HCT116 (cell line): ENCODE measurements at regions not wholly inside any gene's neighbourhood (a gene's known extent, or its start where the extent isn't known, plus 50 kb on each side); places are given as distances from the start of the nearest gene placed in this dataset.

Experiments used
- ATAC-seq: fragments of 200-7000 bp; cut with Tn5 transposase; 2 replicates; pipeline ENCODE4 v1.9.1; 2020; ENCODE audit warnings: mild to moderate bottlenecking, moderate library complexity
- BruUV-seq: library from RNA; stranded (reverse); fragments of 400-500 nt; replicated peaks from 2 replicates; lab custom pipeline; 2021; lab: Mats Ljungman, UMichigan
- CTCF ChIA-PET: fragments of 300-600 bp; sonication (Branson Sonifier 250); formaldehyde crosslinking; loops from one replicate; lab custom pipeline; 2021; ENCODE audit warnings: antibody characterized with exemption; lab: Charles Lee
- POLR2A ChIA-PET: fragments of 300-600, 350-600 bp; sonication (Branson Sonifier 250); formaldehyde crosslinking; loops from one replicate; lab custom pipeline; 2021; ENCODE audit warnings: antibody characterized with exemption; lab: Charles Lee
- RAD21 ChIA-PET, 2 experiments: fragments of 300-600 bp; sonication (Branson Sonifier 250); formaldehyde crosslinking; loops; one replicate each; lab custom pipeline; 2023; ENCODE audit warnings: low total read pairs in 2 of 2; ENCODE audit not compliant: uncharacterized antibody in 2 of 2, unreplicated experiment in 2 of 2, low non-redundant PET in 1 of 2; lab: Charles Lee
- DNase-seq: peaks from one replicate; pipeline ENCODE4 v3.0.0-alpha.2; 2010; ENCODE audit warnings: low read depth, low spot score
- H2AFZ ChIP-seq: fragments of 200-600 bp; shearing (Covaris generic), sonication (generic); 2 replicates; pipeline ENCODE4 v1.6.1; 2017; ENCODE audit warnings: low read depth, mixed run types, mixed read lengths, antibody characterized with exemption, low read length; ENCODE audit not compliant: poor library complexity, severe bottlenecking
- H3K27ac ChIP-seq: 2 replicates; pipeline ENCODE4 v1.5.1; 2012; ENCODE audit warnings: low read depth, low read length
- H3K27me3 ChIP-seq: fragments of 200-600 bp; sonication (generic); 2 replicates; pipeline ENCODE4 v1.6.1; 2016; ENCODE audit warnings: mixed run types, low read length, mixed read lengths; ENCODE audit not compliant: insufficient read depth
- H3K36me3 ChIP-seq, 2 experiments: fragments of 200-500 bp in 1 of 2; fragments of 200-600 bp in 1 of 2; sonication (Bioruptor generic) in 1 of 2; sonication (generic) in 1 of 2; 2 replicates each; pipeline versions ENCODE4 v1.5.1 to v1.6.1; 2014 to 2016; ENCODE audit warnings: low read length in 2 of 2, inconsistent platforms in 1 of 2, mixed read lengths in 1 of 2, mixed run types in 1 of 2; ENCODE audit not compliant: insufficient read depth in 2 of 2, control insufficient read depth in 1 of 2
- H3K4me1 ChIP-seq, 2 experiments: fragments of 200-600 bp in 1 of 2; sonication (generic) in 1 of 2; 2 replicates each; pipeline versions ENCODE4 v1.5.1 to v1.6.1; 2012 to 2017; ENCODE audit warnings: low read length in 2 of 2, inconsistent platforms in 1 of 2, mild to moderate bottlenecking in 1 of 2, mixed read lengths in 1 of 2, mixed run types in 1 of 2, moderate library complexity in 1 of 2; ENCODE audit not compliant: insufficient read depth in 2 of 2, control insufficient read depth in 1 of 2
- H3K4me2 ChIP-seq: fragments of 200-600 bp; sonication (generic); 2 replicates; pipeline ENCODE4 v1.6.1; 2017; ENCODE audit warnings: mixed run types, low read length, mixed read lengths
- H3K4me3 ChIP-seq, 2 experiments: fragments of 200-600 bp in 1 of 2; sonication (generic) in 1 of 2; replicated peaks in 1 of 2; 2 replicates each; pipeline ENCODE4 v1.5.1; 2011 to 2016; ENCODE audit warnings: low read length in 2 of 2, control low read depth in 1 of 2, low read depth in 1 of 2, mild to moderate bottlenecking in 1 of 2, mixed read lengths in 1 of 2, mixed run types in 1 of 2
- H3K79me2 ChIP-seq: fragments of 200-600 bp; sonication (generic); 2 replicates; pipeline ENCODE4 v1.6.1; 2017; ENCODE audit warnings: mild to moderate bottlenecking, mixed run types, low read length, moderate library complexity, mixed read lengths; ENCODE audit not compliant: insufficient read depth
- H3K9ac ChIP-seq: fragments of 200-600 bp; sonication (generic); 2 replicates; pipeline ENCODE4 v1.6.1; 2016; ENCODE audit warnings: low read length, mixed read lengths
- H3K9me2 ChIP-seq: fragments of 200-600 bp; sonication (generic), shearing (Covaris generic); 2 replicates; pipeline ENCODE4 v1.6.1; 2017; ENCODE audit warnings: mixed run types, mild to moderate bottlenecking, moderate library complexity; ENCODE audit not compliant: insufficient read depth
- H3K9me3 ChIP-seq, 2 experiments: fragments of 200-500 bp in 1 of 2; fragments of 200-600 bp in 1 of 2; sonication (Bioruptor generic) in 1 of 2; sonication (generic) in 1 of 2; 2 replicates each; pipeline ENCODE4 v1.6.1; 2014 to 2017; ENCODE audit warnings: low read length in 2 of 2, mixed read lengths in 2 of 2, inconsistent platforms in 1 of 2, low read depth in 1 of 2, mild to moderate bottlenecking in 1 of 2, mixed run types in 1 of 2, moderate library complexity in 1 of 2; ENCODE audit not compliant: control insufficient read depth in 1 of 2, insufficient read depth in 1 of 2
- H4K20me1 ChIP-seq: fragments of 200-600 bp; sonication (generic), shearing (Covaris generic); 2 replicates; pipeline ENCODE4 v1.6.1; 2017; ENCODE audit warnings: mixed run types, mild to moderate bottlenecking, moderate library complexity; ENCODE audit not compliant: insufficient read depth
- CBX3 ChIP-seq: IDR thresholded peaks from 2 replicates; pipeline ENCODE4 v1.6.1; 2012; ENCODE audit warnings: low read depth
- EGR1 ChIP-seq: IDR thresholded peaks from 2 replicates; pipeline ENCODE4 v1.6.1; 2012; ENCODE audit warnings: low read depth
- EZH2 ChIP-seq: fragments of 200-600 bp; sonication (generic); IDR thresholded peaks from 2 replicates; pipeline ENCODE4 v1.6.1; 2017; ENCODE audit warnings: antibody characterized with exemption, mixed run types
- JUND ChIP-seq: IDR thresholded peaks from 2 replicates; pipeline ENCODE4 v1.6.1; 2012
- POLR2A ChIP-seq: IDR thresholded peaks from 2 replicates; pipeline ENCODE4 v1.7.0; 2011; ENCODE audit warnings: borderline replicate concordance; ENCODE audit not compliant: insufficient read depth, insufficient read length; ENCODE audit errors: extremely low read depth
- POLR2AphosphoS5 ChIP-seq: IDR thresholded peaks from 2 replicates; pipeline ENCODE4 v1.6.1; 2011; ENCODE audit warnings: mild to moderate bottlenecking, low read depth, low read length, moderate library complexity
- SIN3A ChIP-seq: IDR thresholded peaks from 2 replicates; pipeline ENCODE4 v1.6.1; 2012; ENCODE audit warnings: low read depth
- SRF ChIP-seq: IDR thresholded peaks from 2 replicates; pipeline ENCODE4 v1.6.1; 2012; ENCODE audit warnings: low read depth
- TCF7L2 ChIP-seq: IDR thresholded peaks from 2 replicates; pipeline ENCODE4 v1.7.0; 2011; ENCODE audit warnings: borderline replicate concordance, inconsistent platforms; ENCODE audit not compliant: insufficient read depth, insufficient read length; ENCODE audit errors: extremely low read depth
- ZFX ChIP-seq: fragments of 450-650 bp; IDR thresholded peaks from 2 replicates; pipeline ENCODE4 v1.6.1; 2017
- ZNF274 ChIP-seq: fragments of 200-500 bp; sonication (Bioruptor generic); IDR thresholded peaks from 2 replicates; pipeline ENCODE4 v1.6.1; 2014; ENCODE audit warnings: mild to moderate bottlenecking, low read depth, low read length, inconsistent platforms
- intact Hi-C: fragments of 100-400 bp; cut with micrococcal nuclease; formaldehyde crosslinking; loops from 2 replicates; pipeline ENCODE4 v1.10.0; 2022
- TF ChIP-seq, protein P1 (sequence below): IDR thresholded peaks from 2 replicates; pipeline ENCODE4 v1.6.1; 2011; ENCODE audit warnings: mild to moderate bottlenecking, low read length, moderate library complexity; ENCODE audit not compliant: insufficient replicate concordance; ENCODE audit errors: extremely low read depth
- TF ChIP-seq, protein P2 (sequence below): IDR thresholded peaks from 2 replicates; pipeline ENCODE4 v1.6.1; 2012
- TF ChIP-seq, protein P3 (sequence below), 3 experiments: fragments of 200-600 bp in 1 of 3; sonication (generic) in 1 of 3; IDR thresholded peaks in 2 of 3; conservative IDR thresholded peaks in 1 of 3; 2 replicates each; pipeline ENCODE4 v1.5.1; 2012 to 2017; ENCODE audit warnings: low read depth in 2 of 3, low read length in 2 of 3, antibody characterized with exemption in 1 of 3, borderline replicate concordance in 1 of 3, control low read depth in 1 of 3, mild to moderate bottlenecking in 1 of 3, mixed read lengths in 1 of 3, mixed run types in 1 of 3, moderate library complexity in 1 of 3; ENCODE audit not compliant: insufficient read depth in 1 of 3

DNA sequence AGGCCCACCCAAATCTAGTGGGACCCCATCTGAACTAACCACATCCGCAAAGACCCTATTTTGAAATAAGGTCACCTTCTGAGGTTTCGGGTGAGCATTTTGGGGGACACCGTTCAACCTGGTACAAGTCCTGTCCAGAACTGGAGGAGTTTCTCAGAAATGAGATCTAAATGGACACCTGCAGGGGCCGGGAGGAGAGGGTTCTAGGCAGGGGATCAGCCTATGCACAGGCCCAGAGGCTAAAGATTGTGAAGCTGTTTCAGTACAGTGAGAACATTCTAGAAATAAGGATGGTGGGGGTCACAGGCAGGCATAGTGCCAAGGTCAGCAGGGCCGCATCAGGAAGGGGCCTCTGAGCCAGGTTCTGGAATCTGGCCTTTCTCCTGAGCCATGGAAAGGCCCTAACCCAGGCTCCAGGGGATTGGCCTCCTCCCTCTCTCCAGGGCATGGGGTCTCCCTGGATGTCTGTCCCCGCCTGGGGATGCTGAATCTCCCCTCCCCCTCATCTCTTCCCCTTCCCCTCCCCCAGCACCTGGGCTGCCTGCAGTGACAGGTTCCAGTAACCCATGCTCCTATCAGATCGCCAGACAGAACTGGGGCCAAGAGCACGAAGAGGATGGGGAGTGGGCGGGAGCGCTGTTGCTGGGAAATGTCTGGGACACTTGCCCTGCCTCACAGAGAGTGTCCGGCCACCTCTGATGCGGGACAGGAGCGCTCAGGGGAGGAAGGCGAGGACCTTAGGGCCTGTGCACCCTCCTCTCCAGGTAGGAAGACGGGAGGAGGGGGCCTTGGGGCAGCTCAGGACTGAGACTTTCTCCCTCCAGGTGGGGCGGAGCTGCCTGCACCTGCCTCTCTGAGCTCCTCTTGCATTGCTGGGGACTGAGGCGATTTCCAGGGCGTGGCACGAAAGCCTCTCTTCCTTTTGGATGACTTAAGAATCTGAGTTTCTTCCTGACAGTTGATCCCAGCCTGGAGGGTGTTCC lies 321.4 kb upstream of the TNRC6C start:
- Histone ChIP-seq H3K9me3 (no peaks in the 10 kb centered on the region), H4K20me1 (no peaks in the 10 kb centered on the region), H3K79me2 (no peaks in the 10 kb centered on the region), H3K4me2 (no peak overlapping the region), H3K4me3 (no peak overlapping the region), H3K36me3 (no peaks in the 10 kb centered on the region), H3K4me1 (no peaks in the 10 kb centered on the region), H3K27ac (no peak overlapping the region), H3K27me3 (peaks cover 42% of the 10 kb centered on the region; the same call in 1 of the 2 replicates), H3K9ac (no peak overlapping the region), H3K9me2 (no peaks in the 10 kb centered on the region), H2AFZ (no peak overlapping the region)
- ATAC-seq (no peak), DNase-seq (no peak)
- intact Hi-C loops, result no loop called here
- ChIA-PET POLR2A (no interaction called here), RAD21 (no interaction called here), CTCF (no interaction called here)
- BruUV-seq, result no TSS peak
- TF ChIP-seq TCF7L2, result no peak
- no peak for TF ChIP-seq EGR1
- no peak for TF ChIP-seq SRF

DNA sequence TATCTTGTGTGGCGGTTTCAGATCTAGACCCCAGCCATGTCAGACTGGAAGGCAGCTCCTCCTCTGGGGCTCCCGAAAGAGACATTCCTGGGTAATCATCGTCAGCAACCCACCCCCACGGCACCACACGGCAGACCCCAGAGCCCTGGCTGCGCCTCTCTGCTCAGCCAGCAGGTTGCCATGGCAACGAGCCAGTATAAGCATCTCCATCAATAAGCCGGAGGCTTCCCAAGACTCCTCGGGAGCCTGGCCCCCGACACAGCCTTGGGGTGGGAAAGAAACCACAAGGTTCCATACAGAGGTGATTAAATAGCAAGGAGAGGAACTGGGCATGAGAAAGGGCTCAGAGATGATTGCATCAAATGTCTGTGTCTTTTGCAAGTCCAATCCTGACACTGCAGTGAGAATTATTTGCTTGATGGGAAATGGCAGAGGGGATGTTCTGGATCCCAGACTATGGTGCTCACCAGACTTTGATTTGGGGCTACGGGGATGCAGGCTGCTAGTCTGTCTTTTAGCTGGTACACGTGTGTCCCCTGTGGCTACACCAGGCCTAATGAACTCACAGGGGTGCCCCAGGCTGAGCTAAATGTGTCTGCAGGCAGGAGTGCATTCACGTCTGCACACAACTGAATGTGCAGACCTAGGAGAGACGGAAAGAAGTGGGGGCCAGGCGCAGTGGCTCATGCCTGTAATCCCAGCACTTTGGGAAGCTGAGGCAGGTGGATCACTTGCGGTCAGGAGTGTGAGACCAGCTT lies 320.5 kb upstream of the TNRC6C start:
- RAD21 ChIA-PET, result no interaction called here
- Histone ChIP-seq H3K36me3 (no peaks in the 10 kb centered on the region), H3K4me1 (no peaks in the 10 kb centered on the region), H3K4me2 (no peak overlapping the region), H3K9ac (no peak overlapping the region), H4K20me1 (no peaks in the 10 kb centered on the region), H3K9me2 (no peaks in the 10 kb centered on the region), H3K27me3 (peaks cover 45% of the 10 kb centered on the region; the same call in 1 of the 2 replicates), H3K27ac (no peak overlapping the region), H3K79me2 (no peaks in the 10 kb centered on the region), H2AFZ (no peak overlapping the region), H3K9me3 (no peaks in the 10 kb centered on the region), H3K4me3 (no peak overlapping the region)
- TF ChIP-seq POLR2AphosphoS5 (no peak), CBX3 (no peak), ZFX (no peak), SRF (no peak), ZNF274 (no peak), EGR1 (no peak), POLR2A (no peak), TCF7L2 (no peak), JUND (no peak), EZH2 (no peak), SIN3A (no peak)
- TF ChIP-seq, protein P1, sequence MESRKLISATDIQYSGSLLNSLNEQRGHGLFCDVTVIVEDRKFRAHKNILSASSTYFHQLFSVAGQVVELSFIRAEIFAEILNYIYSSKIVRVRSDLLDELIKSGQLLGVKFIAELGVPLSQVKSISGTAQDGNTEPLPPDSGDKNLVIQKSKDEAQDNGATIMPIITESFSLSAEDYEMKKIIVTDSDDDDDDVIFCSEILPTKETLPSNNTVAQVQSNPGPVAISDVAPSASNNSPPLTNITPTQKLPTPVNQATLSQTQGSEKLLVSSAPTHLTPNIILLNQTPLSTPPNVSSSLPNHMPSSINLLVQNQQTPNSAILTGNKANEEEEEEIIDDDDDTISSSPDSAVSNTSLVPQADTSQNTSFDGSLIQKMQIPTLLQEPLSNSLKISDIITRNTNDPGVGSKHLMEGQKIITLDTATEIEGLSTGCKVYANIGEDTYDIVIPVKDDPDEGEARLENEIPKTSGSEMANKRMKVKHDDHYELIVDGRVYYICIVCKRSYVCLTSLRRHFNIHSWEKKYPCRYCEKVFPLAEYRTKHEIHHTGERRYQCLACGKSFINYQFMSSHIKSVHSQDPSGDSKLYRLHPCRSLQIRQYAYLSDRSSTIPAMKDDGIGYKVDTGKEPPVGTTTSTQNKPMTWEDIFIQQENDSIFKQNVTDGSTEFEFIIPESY, result no peak
- TF ChIP-seq, protein P2, sequence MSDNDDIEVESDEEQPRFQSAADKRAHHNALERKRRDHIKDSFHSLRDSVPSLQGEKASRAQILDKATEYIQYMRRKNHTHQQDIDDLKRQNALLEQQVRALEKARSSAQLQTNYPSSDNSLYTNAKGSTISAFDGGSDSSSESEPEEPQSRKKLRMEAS, result no peak
- TF ChIP-seq, protein P3, sequence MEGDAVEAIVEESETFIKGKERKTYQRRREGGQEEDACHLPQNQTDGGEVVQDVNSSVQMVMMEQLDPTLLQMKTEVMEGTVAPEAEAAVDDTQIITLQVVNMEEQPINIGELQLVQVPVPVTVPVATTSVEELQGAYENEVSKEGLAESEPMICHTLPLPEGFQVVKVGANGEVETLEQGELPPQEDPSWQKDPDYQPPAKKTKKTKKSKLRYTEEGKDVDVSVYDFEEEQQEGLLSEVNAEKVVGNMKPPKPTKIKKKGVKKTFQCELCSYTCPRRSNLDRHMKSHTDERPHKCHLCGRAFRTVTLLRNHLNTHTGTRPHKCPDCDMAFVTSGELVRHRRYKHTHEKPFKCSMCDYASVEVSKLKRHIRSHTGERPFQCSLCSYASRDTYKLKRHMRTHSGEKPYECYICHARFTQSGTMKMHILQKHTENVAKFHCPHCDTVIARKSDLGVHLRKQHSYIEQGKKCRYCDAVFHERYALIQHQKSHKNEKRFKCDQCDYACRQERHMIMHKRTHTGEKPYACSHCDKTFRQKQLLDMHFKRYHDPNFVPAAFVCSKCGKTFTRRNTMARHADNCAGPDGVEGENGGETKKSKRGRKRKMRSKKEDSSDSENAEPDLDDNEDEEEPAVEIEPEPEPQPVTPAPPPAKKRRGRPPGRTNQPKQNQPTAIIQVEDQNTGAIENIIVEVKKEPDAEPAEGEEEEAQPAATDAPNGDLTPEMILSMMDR (IDR thresholded peaks at IDR 0.05 in 2 of 3, conservative IDR thresholded peaks at IDR 0.05 in 1 of 3; ENCODE audit: borderline replicate concordance in 1 of 3, insufficient read depth in 1 of 3, low read depth in 2 of 3, low read length in 2 of 3), result no peak
- no peak for DNase-seq
- no TSS peak for BruUV-seq
- ATAC-seq, result no peak
- POLR2A ChIA-PET, result no interaction called here
- intact Hi-C loops, result no loop called here
- CTCF ChIA-PET, result no interaction called here
